HG02938 (cell line): ENCODE measurements at regions not wholly inside any gene's neighbourhood (a gene's known extent, or its start where the extent isn't known, plus 50 kb on each side); places are given as distances from the start of the nearest gene placed in this dataset.

Source experiments
- ATAC-seq: cut with Tn5 transposase; IDR thresholded peaks from one replicate; pipeline ENCODE4 v1.9.1; 2021; ENCODE audit warnings: mild to moderate bottlenecking, moderate library complexity; ENCODE audit not compliant: unreplicated experiment

- ATAC-seq: no peak
Observed at GRCh38 chr4:180565856-180566431, 1677.3 kb upstream of the TENM3 start.

GRCh38 chr4:180566492-180566891 lies 1676.7 kb upstream of the TENM3 start:
- no peak for ATAC-seq

- no peak for ATAC-seq
Observed at GRCh38 chr4:180567080-180567479, 1676.1 kb upstream of the TENM3 start.

GRCh38 chr4:180571516-180572055 lies 1671.6 kb upstream of the TENM3 start:
- ATAC-seq: no peak

- no peak for ATAC-seq
Observed at GRCh38 chr4:180578175-180578574, 1665.0 kb upstream of the TENM3 start.

GRCh38 chr4:180581061-180581460 lies 1662.1 kb upstream of the TENM3 start:
- ATAC-seq: no peak

GRCh38 chr4:180587379-180587778 lies 1655.8 kb upstream of the TENM3 start:
- ATAC-seq: no peak

GRCh38 chr4:180589575-180589974 lies 1653.6 kb upstream of the TENM3 start:
- no peak for ATAC-seq

- no peak for ATAC-seq
Observed at GRCh38 chr4:180596888-180597483, 1646.2 kb upstream of the TENM3 start.

- ATAC-seq: no peak
Observed at GRCh38 chr4:180598281-180598680, 1644.9 kb upstream of the TENM3 start.

- ATAC-seq: no peak
Observed at GRCh38 chr4:180603791-180604190, 1639.4 kb upstream of the TENM3 start.

- no peak for ATAC-seq
Observed at GRCh38 chr4:180610324-180610723, 1632.9 kb upstream of the TENM3 start.

- ATAC-seq: no peak
Observed at GRCh38 chr4:180615746-180616145, 1627.5 kb upstream of the TENM3 start.

GRCh38 chr4:180617196-180617595 lies 1626.0 kb upstream of the TENM3 start:
- no peak for ATAC-seq

GRCh38 chr4:180618396-180618795 lies 1624.8 kb upstream of the TENM3 start:
- ATAC-seq: no peak

- no peak for ATAC-seq
Observed at GRCh38 chr4:180619440-180619839, 1623.8 kb upstream of the TENM3 start.

- no peak for ATAC-seq
Observed at GRCh38 chr4:180622254-180622653, 1620.9 kb upstream of the TENM3 start.

- ATAC-seq: no peak
Observed at GRCh38 chr4:180625653-180626052, 1617.5 kb upstream of the TENM3 start.

GRCh38 chr4:180630012-180630665 lies 1613.1 kb upstream of the TENM3 start:
- ATAC-seq: no peak

GRCh38 chr4:180634306-180634705 lies 1608.9 kb upstream of the TENM3 start:
- ATAC-seq: no peak

GRCh38 chr4:180635281-180635680 lies 1607.9 kb upstream of the TENM3 start:
- no peak for ATAC-seq

- ATAC-seq: no peak
Observed at GRCh38 chr4:180636696-180637404, 1606.4 kb upstream of the TENM3 start.
